GF-D8 (cell line): ENCODE measurements at regions not wholly inside any gene's neighbourhood (a gene's known extent, or its start where the extent isn't known, plus 50 kb on each side); places are given as distances from the start of the nearest gene placed in this dataset.
"Not testable (repeated sequence)": the region's sequence is repeated elsewhere in the genome, so short reads cannot be mapped to it uniquely, and the experiment has no call there.

ENCODE experiments used
- DNase-seq: peaks from one replicate; lab custom pipeline; 2025; lab: John Stamatoyannopoulos, UW

DNA sequence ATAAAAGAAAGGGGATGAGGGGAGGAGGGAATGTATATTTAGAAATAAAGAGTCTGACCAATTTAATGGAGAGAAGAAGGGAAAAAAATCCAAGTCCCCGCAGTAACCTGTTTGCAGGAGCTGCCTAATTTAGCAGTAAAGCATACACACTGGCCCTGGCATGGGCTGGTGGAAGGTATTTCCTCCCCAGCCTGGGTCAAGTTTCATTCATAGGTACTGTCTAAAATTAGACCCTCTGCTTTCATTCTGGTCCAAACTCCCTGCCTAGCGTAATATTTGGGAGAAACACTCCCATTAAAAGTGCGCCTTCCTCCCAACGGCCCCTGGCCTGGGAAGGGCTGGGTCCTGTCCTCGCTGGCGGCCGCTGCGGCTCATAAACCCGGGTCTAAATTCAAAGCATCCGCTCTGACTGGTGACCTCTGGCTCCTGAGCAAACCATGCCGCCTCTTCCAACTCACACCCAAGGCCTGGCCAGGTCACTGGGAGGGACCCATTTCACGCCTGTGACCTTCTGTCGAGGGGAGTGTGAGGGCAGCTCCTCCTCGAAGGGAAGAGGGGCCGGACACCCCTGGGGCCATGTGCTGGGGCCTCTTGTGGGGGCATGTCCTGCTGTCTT is 123.2 kb downstream of the FGF18 start:
- DNase-seq = no peak

DNA sequence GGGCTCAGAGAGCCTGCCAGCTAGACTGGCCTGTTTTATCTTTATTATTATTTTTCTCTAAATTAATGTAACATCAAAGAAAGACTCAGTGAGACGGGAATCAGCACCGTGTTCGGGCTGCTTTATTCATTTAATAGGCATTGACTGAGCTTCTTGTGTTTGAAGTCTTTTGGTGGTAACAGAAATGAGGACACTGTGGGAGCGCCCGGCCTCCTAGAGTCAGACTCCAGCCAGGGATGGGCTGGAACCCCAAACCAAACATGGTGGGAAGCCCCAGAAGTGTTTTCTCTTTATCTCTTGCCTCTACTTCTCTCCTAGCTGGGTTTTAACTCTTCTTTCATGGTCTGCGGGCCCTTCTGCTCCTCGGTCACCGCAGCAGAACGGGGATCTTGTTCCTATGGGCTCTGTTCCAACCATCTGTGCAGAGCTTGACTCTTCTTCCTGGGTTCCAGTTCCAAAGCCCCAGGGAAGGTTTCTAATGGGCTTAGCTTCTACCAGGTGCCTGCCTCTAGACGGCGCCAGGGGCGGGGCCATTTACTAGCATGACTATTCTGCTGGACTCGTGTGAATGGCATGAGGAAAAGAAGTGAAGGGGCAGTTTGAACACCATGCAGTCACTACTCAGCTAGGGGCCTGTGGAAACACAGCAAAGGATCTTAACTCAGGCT is 123.8 kb downstream of the FGF18 start:
- no peak for DNase-seq

DNA sequence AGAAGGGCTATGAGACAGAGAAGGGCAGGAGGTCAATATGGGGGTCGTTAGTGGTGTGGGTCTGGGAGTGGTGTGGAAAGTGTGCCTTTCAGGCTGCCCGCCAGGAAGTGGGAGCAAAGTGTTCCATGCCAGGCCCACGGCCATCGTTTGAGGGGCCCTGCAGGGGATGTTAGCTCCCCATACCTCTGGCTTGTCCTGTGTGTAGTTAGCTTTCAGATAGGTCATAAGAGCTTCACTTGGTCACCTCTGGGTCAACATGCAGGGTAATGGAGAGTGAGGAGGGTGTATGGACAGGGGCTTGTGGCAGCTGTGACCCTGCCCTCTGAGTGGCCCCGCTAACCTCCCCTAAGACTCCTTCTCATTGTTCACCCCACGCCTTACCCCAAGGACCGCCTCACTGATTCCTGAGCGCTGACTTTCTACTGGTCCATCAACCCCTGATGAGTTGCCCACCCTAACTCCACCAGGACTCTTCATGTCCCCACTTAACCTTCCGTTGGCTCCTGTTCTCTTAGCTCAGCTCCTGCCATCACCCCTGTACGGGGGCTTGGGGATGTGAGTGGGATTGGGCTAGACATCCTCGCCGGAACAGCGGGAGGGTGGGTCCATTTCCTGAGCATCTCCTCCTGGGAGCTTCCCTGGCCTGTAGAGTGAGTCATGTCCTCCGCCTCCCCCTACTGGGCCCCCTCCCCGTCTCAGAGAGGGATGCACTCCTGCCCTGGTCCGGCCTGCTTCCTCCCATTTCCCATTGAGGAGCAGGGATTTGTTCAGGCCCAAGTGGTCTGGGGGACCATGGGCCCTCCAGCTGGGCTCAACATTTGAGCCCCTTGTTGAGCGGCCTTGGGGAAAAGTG is 125.7 kb downstream of the FGF18 start:
- no peak for DNase-seq

DNA sequence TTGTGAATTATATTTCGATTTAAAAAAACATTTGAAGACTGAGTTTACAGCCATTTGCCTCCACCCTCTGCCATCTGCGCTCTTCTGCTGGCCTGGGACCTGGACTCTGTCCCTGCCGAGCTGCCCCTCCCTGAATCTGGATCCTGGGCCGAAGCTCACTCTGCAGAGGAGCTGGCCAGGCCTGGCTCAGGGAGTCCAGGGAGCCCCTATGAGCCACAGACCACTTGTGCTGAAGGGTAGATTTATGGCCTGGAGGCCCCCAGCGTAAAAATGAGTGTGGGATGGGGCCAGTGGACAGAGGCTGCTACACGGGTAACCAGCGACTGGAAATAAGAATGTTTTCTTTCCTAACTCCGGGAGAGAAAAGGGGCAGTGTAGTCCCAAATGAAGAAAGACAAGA is 129.8 kb downstream of the FGF18 start:
- no peak for DNase-seq

DNA sequence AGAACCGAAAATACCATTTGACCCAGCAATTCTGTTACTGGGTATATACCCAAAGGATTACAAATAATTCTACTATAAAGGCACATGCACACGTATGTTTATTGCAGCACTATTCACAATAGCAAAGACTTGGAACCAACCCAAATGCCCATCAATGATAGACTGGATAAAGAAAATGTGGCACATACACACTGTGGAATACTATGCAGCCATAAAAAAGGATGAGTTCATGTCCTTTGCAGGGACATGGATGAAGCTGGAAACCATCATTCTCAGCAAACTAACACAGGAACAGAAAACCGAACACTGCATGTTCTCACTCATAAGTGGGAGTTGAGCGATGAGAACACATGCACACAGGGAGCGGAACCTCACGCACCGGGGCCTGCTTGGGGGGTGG is 134.4 kb downstream of the FGF18 start:
- DNase-seq = not testable (repeated sequence)

DNA sequence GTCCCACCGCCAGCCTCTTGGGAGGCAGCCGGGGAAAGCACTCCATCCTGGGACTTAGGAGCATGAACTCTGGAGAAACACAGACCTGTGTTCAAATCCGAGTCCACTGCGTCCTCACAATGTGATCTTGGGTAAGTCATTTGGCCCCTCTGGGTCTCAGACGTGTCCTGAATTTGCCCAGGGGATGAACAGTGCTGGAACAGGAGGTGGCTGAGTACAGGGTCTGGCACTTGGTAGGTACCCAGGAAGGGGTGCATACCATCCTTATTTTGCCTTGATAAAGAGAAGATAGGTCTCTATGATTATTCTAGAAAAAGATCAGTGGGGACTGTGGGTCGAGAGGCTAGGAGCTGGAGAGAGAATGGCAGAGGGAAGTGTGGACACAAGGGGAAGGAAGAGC is 135.7 kb downstream of the FGF18 start:
- no peak for DNase-seq

DNA sequence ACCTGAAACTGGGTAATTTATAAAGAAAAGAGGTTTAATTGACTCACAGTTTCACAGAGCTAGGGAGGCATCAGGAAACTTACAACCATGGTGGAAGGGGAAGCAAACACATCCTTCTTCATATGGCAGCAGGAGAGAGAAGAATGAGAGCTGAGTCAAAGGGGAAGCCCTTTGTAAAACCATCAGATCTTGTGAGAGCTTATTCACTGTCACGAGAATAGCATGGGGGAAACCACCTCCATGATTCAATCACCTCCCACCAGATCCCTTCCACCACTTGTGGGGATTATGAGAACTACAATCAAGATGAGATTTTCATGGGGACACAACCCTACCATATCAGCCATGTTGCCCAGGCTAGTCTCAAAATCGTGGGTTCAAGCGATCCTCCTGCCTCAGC is 143.4 kb downstream of the FGF18 start:
- no peak for DNase-seq

DNA sequence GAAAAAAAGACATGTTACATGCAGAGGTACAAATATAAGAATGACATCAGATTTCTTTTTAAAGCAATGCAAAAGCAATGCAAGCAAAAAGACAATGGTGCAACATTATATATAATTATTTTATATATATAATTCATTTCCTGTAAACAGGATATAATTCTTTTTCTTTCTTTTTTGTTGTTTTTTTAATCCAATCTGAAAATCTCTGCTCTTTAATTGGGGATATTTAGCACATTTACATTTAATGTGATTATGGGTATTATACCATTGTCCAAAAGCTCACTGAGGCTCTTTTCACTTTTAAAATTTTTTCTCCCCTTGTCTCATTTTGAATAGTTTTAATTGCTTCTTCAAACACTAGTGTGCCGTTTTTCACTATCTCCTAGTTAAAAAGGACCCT is 148.9 kb downstream of the FGF18 start:
- no peak for DNase-seq

DNA sequence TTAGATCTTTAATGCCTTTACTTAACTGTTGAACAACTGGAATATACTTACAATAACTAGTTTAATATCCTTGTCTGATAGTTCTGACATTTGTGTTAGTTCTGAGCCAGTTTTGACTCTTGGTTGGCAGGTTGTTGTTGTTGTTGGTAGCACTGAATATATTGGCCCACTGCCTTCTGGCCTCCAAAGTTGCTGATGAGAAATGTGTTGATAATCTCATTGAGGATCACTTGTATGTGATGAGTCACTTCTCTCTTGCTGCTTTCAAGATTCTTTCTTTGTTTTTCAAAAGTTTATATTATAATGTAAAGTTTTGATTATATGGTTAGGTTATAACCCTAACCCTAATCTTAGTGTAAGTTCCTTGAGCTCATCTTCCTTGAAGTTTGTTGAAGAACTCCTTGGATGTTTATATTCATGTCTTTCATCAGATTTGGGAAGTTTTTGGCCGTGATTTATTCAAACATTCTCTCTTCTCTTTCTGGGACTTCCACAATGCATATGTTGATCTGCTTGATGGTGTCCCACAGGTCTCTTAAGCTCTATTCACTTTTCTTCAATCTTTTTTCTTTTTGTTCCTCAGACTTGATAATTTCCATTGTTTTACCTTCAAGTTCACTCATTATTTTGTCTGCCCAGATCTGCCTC is 149.7 kb downstream of the FGF18 start:
- no peak for DNase-seq

DNA sequence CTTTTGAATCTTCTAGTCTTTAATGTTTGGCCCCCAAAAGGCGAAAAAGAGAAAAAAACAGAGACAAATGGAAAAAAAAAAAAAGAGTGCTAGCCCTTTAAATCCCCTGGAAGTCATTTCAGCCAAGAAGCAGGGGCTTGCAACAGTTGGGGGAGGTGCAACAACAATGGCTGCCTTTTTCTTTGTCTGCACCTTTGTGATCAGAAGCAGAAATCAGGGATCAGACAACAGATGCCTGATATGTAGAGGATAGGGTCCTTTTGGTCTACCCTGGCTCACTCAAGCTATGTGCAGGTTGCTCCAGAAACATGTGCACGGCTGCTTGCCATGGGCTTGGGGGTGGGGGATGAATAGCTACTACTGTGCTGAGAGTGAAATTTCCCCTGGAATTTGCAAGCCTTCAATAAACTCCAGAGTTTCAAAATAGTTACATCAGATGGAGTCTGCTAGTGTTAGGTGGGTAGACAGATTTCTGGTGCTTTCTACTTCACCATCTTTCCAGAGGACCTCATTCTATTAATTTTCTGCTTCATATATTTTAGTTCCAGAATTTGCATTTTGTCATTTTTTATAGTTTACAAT is 150.9 kb downstream of the FGF18 start:
- DNase-seq = no peak

DNA sequence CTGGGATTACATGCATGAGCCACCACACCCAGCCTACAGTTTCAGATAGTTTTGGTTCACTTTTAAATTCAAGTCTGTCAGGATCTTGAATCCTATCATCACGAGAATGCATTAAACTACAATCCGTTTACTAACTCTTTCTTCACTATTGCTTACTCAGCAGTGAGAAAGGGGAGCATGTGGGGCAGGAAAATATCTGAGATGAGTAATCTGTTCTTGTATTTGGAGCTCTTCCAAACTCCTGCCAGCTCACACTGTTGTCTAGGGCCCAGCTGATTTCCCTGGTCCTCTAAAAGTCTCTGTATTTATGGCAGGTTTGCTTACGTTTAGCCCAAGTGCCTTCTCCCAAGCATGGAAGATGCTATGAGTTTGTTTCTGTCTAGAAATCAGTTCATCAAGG is 152.2 kb downstream of the FGF18 start:
- DNase-seq = no peak

DNA sequence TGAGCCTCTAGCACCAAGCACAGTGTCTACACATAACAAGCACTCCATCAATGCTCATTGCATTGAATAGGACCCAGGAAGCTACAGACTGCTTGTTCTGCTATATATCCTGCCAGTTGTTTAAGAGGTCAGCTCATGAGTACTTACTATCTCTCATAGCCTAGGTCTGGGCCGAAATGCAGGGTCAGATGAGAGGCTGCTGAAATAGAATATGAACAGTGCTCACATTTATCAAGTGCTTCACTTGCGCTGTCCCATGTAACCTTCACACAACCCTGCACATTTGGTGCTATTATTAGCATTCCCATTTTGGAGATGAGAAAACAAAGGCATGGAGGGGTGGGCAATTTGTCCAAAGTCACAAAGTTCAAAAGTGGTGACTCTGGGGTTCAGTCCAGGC is 153.6 kb downstream of the FGF18 start:
- DNase-seq = no peak

DNA sequence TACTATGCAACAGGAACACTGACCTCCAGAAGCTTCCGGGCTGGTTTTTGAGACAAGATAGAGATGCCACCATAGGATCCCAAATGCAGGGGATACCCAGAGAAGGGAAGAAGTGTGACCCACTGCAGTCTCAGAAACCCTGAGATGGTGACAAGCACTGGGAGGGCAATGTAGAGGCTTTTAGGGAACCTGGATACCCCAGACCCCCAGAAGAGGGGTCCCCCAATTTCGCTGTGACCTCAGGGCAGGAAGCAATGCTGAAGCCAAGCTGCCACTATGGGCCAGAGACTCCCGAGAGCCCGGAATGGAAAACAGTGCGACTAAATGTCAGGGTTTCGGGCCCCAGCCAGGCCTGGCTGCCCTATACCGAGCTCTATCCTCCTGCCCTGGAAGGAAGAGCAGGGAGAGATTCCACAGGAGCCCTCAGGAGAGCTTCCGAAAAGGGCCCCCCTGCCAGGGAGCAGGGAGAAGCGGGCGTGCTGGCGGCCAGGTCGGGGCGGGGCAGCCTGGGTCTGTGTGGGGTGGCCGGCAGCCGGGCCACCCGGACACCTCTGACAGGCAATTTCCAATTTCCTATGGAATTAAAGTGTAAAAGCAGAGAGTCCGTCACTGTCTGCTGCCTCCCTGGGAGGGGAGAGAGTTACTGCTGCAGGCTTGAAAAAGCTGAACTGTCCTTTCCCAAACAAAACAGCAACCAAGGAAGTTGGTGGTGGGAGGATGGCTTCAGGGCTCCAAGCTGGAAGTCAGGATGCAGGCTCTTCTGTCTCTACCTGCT is 154.2 kb downstream of the FGF18 start:
- DNase-seq = no peak

DNA sequence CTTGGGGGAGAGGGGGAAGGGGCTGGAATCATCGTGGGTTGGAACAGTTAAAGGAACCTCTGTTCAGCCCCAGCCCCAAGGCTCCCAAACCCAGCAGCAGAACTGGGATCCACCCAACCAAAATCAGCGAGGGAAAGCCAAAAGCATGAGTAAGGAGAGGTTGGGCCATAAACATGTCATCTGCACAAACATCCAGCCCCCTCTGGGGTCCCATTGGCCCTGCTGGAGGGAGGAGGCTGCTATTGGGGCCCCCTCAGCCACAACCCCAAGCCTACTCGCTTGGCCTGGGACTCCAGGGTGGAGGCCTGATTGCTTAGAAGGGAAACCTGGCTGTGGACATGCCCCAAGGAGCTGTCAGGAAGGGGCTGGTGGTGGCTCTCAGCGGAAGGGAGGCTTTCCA is 154.9 kb downstream of the FGF18 start:
- DNase-seq = no peak

DNA sequence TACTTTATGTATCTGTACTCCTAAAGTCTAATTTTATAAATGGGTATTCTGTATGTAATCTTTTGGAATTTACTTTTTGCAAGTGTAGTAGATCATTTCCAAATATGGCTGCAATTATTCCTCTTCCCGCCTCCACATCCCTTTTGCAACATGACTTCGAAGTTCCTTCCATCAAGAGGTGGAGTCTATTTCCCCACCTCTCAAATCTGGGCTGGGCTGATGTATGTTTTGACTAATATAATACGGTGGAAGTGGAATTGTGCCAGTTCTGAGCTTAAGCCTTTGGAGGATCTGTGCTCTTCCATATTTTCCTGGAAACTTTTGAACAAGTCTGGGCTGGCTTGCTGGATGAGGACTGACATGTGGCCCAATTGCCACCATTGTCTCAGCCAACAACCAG is 155.9 kb downstream of the FGF18 start:
- no peak for DNase-seq

DNA sequence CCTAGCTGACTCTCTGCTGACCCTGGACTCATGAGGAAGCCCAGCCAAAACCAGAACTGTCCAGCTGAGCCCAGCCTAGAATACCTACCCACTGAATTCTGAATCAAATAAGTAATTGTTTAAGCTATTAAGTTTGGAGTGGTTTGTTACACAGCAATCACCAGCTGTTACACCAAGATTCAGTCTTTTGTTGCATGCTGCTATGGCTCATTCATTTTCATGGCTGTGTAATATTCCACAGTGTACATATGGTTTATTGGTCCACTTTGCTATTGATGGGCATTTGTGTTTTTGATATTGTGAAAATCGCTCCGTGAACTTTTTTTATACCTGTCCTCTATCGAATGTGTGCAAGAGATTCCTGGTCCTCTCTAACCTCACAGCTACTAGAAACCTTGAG is 156.4 kb downstream of the FGF18 start:
- no peak for DNase-seq

DNA sequence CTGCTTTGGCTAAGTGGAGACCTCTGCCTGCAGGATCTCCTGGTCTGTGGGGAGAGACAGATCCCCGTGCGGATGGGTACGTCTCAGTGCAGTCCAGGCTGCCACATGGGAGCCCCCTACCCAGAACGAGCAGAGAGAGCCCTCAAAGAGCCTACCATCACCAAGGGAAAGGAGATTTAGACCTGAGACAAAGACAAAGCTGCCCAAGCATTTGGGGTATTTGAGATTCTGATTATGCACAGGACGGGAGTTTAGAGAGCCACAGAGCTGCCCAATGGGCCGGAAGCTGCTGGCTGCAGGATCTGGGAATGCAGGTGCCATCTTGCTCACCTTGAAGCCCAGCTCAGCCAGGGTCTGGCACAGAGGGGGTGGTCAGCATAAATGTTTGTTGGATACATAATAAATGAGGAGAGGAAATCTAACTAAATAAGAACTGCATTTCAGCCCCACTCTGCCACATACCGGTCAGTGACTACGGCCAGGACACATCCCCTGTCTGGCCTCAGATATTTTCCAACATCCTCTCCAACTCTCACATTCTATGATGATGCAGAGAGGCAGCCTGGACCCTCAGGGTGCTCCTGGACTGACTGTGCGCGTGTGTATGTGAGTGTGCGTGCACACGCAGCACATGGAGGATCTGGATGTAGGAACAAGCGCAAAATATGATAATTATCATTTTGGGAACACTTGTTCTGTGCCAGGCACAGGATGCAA is 157.8 kb downstream of the FGF18 start:
- no peak for DNase-seq

DNA sequence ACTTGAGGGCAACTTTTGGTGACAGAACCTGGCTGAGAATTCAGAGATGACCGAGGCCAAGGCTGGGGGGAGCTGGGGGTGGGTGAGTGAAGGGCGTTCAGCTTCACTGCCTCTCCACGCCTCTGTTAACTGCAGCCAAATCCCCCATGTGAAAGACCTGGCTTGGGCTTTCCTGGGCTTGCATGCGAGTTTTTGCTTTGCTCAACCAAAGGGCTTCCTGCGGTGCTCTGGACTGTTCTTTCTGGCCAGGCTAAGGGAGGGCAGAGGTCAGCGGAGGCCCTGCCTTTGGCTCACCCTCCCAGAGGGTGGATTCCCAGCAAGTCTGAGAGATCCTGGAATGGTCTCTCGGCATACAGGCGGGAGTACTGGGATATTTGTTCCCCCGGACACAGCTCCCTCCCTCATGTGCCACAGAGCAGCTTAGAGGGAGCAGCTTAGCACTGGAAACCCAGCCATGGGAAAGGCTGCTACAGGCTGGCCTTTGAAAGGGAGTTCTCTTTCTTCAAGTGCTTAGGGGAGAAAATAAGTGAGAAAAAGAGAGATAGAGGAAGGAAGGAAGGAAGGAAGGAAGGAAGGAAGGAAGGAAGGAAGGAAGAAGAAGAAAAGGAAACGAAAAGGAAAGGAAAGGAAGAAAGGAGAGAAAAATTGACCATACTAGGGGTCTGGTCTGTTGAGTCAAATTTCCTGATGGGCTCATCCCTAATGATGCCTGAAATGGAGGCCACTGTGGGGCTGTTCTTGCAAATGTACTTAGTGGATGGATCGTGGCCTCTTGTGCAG is 158.8 kb downstream of the FGF18 start:
- no peak for DNase-seq

DNA sequence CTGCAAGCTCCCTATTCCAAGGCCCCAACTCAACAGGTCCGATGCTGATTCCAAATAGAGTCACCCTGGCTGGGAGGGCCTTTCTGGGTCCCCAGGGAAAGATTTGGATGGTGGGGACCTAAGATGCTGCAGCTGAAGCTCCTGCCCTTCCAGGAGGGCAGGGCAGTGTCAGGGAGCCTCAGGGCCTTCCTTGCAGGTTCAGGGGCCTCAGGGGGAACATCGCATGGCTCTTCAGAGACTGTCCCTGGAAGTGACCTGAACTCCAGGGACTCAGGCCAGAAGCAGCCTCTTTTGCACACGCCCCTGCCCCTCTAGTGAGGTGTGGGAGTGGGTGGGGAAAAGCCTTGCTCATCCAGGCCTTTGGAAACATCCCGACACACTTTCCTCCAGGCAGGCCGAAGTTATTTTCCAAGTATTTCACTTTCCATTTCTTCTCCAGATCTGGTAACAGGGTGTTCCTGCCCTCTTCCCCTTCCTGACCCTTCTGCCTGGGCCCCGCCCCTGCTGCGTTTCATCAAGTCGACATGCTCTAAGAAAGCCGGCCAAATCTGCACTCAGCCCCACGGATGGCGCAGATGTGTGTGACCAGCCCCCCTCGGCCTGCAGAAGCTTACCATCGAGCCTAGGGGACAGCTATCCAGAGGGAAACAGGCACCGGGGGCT is 159.5 kb downstream of the FGF18 start:
- DNase-seq = no peak

DNA sequence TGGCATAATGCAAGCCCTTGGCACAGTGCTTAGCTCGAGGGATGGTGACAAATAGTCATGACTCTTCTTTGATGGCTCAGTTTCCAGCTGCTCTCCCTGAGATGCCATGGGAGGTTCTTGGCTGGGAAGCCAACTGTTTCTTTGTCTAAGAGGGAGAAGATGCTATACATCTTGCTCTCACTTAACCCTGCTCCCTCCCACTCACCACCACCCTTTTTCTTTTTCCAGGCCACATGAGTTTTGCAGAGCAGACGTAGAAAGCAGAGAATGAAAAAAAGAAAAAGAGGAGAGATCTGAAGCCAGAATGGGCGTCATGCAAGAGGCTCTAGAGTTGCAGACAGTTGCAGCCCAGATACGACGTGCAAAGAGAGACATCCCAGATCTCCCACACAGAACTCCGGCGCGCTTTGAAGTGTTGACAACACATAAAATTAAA is 160.5 kb downstream of the FGF18 start:
- DNase-seq = no peak
